ENCODE measurements at regions not wholly inside any gene's neighbourhood (a gene's known extent, or its start where the extent isn't known, plus 50 kb on each side); places are given as distances from the start of the nearest gene placed in this dataset.

DNA sequence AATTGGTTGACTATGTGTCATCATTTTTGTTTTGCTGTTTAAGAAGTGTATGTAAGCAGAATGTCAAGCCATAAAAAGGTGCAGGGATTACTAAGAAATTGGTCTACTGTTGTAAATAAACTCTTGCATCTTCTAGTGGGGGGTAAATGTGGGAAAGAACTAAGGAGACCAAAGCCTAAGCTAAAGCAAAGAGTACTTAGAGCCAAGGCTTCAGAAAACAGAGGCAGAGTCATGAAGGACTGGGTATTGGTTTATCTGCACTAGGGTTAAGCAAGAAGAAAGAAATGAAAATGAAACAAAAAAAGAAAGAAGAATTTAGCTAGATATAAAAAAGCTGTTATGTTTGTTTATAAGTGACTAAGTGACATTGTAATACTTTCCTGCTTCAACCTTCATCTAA, 628.1 kb downstream of the METTL15 start (continued):
- TF ChIP-seq RARB (CRISPR knock-in tag; IDR thresholded peaks at IDR 0.05), result no peak
- TF ChIP-seq ZNF70 (CRISPR knock-in tag; IDR thresholded peaks at IDR 0.05), result no peak
- no peak for TF ChIP-seq ZFP30 (CRISPR knock-in tag; IDR thresholded peaks at IDR 0.05)

DNA sequence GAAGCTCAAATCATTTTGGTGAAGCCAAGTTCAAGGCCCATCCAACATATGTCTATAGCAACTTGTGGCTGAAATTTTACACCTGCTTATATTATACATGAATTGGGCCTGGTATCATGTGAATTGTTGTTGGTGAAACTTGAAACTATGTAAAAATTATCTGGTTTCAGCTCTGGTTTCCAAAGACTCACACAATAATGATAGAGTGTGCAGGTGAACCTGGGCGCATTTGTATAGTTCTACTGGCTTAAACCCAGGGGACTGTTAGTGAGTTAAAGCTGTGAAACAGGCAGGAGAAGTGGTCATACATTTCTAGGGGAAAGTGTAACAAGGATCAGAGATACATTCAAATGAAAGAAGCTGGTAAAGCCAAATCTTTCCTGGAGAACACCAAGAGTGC, 627.3 kb downstream of the METTL15 start:
- no peak for ATAC-seq
- TF ChIP-seq ZNF565 (CRISPR knock-in tag; conservative IDR thresholded peaks at IDR 0.05; ENCODE audit: low read depth), result no peak

DNA sequence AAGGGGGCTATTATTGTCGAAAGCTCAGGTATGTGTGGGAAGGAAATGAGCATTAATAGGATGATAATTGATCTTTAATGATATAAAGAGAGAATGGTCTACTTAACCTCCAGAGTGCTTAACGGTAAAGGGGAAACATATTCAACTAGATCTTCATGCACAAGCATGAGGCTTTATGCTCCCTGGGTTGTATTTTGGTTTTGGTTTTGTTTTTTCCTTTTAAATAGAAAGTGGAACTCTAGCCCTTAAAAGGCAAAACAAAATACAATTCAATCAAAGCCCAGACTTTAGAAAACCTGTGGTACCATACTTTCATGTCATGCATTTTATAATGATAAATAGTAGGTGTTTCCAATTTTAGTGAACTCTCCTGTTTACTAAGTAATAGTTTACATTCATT, 622.7 kb downstream of the METTL15 start:
- ATAC-seq, result 0 out of 3 replicates have a peak, but pooled peaks have one; percentile 17

DNA sequence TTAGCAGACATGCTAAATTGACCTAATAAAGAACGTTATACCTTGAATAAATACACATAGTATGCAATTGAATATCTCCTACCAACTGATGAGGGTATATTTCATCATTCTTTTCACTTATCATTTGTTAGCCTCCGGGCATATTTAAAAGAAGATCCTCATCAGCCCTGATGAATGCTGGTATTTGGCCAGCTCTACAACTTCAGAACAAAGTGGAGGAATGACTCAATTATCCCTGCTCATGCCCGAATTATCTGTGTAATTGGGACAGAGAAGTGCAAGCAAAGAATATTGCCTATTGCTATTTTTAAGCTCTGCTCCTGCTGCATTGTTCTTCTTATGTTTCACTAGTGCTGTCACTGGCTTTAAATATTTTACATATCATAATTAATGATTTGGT, 622.1 kb downstream of the METTL15 start:
- ATAC-seq, result peak; percentile 26; the same call in 1 of the 3 replicates
- TF ChIP-seq BACH2 (CRISPR knock-in tag; IDR thresholded peaks at IDR 0.05; ENCODE audit: borderline replicate concordance), result no peak
- TF ChIP-seq ARNTL (CRISPR knock-in tag; IDR thresholded peaks at IDR 0.05; ENCODE audit: borderline replicate concordance, low read depth), result no peak
- TF ChIP-seq ZFP30 (CRISPR knock-in tag; IDR thresholded peaks at IDR 0.05), result no peak
- TF ChIP-seq RARB (CRISPR knock-in tag; IDR thresholded peaks at IDR 0.05), result no peak
- no peak for TF ChIP-seq ISL1 (CRISPR knock-in tag; IDR thresholded peaks at IDR 0.05)
- TF ChIP-seq ZNF565 (CRISPR knock-in tag; conservative IDR thresholded peaks at IDR 0.05; ENCODE audit: low read depth), result no peak
- TF ChIP-seq, protein P1, sequence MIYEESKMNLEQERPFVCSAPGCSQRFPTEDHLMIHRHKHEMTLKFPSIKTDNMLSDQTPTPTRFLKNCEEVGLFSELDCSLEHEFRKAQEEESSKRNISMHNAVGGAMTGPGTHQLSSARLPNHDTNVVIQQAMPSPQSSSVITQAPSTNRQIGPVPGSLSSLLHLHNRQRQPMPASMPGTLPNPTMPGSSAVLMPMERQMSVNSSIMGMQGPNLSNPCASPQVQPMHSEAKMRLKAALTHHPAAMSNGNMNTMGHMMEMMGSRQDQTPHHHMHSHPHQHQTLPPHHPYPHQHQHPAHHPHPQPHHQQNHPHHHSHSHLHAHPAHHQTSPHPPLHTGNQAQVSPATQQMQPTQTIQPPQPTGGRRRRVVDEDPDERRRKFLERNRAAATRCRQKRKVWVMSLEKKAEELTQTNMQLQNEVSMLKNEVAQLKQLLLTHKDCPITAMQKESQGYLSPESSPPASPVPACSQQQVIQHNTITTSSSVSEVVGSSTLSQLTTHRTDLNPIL (CRISPR knock-in tag; IDR thresholded peaks at IDR 0.05; ENCODE audit: low read depth), result no peak
- no peak for TF ChIP-seq ZFP3 (CRISPR knock-in tag; IDR thresholded peaks at IDR 0.05)
- TF ChIP-seq CSDC2 (CRISPR knock-in tag; IDR thresholded peaks at IDR 0.05), result no peak
- TF ChIP-seq PPARA (CRISPR knock-in tag; IDR thresholded peaks at IDR 0.05; ENCODE audit: borderline replicate concordance), result no peak
- no peak for TF ChIP-seq ZC3H10 (CRISPR knock-in tag; IDR thresholded peaks at IDR 0.05)
- no peak for TF ChIP-seq TOX (CRISPR knock-in tag; IDR thresholded peaks at IDR 0.05; ENCODE audit: borderline replicate concordance)
- TF ChIP-seq, protein P2, sequence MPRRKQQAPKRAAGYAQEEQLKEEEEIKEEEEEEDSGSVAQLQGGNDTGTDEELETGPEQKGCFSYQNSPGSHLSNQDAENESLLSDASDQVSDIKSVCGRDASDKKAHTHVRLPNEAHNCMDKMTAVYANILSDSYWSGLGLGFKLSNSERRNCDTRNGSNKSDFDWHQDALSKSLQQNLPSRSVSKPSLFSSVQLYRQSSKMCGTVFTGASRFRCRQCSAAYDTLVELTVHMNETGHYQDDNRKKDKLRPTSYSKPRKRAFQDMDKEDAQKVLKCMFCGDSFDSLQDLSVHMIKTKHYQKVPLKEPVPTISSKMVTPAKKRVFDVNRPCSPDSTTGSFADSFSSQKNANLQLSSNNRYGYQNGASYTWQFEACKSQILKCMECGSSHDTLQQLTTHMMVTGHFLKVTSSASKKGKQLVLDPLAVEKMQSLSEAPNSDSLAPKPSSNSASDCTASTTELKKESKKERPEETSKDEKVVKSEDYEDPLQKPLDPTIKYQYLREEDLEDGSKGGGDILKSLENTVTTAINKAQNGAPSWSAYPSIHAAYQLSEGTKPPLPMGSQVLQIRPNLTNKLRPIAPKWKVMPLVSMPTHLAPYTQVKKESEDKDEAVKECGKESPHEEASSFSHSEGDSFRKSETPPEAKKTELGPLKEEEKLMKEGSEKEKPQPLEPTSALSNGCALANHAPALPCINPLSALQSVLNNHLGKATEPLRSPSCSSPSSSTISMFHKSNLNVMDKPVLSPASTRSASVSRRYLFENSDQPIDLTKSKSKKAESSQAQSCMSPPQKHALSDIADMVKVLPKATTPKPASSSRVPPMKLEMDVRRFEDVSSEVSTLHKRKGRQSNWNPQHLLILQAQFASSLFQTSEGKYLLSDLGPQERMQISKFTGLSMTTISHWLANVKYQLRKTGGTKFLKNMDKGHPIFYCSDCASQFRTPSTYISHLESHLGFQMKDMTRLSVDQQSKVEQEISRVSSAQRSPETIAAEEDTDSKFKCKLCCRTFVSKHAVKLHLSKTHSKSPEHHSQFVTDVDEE (CRISPR knock-in tag; IDR thresholded peaks at IDR 0.05), result no peak
- TF ChIP-seq ZNF70 (CRISPR knock-in tag; IDR thresholded peaks at IDR 0.05), result no peak
- TF ChIP-seq, protein P3, sequence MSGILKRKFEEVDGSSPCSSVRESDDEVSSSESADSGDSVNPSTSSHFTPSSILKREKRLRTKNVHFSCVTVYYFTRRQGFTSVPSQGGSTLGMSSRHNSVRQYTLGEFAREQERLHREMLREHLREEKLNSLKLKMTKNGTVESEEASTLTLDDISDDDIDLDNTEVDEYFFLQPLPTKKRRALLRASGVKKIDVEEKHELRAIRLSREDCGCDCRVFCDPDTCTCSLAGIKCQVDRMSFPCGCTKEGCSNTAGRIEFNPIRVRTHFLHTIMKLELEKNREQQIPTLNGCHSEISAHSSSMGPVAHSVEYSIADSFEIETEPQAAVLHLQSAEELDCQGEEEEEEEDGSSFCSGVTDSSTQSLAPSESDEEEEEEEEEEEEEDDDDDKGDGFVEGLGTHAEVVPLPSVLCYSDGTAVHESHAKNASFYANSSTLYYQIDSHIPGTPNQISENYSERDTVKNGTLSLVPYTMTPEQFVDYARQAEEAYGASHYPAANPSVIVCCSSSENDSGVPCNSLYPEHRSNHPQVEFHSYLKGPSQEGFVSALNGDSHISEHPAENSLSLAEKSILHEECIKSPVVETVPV (CRISPR knock-in tag; IDR thresholded peaks at IDR 0.05), result no peak
- TF ChIP-seq, protein P4, sequence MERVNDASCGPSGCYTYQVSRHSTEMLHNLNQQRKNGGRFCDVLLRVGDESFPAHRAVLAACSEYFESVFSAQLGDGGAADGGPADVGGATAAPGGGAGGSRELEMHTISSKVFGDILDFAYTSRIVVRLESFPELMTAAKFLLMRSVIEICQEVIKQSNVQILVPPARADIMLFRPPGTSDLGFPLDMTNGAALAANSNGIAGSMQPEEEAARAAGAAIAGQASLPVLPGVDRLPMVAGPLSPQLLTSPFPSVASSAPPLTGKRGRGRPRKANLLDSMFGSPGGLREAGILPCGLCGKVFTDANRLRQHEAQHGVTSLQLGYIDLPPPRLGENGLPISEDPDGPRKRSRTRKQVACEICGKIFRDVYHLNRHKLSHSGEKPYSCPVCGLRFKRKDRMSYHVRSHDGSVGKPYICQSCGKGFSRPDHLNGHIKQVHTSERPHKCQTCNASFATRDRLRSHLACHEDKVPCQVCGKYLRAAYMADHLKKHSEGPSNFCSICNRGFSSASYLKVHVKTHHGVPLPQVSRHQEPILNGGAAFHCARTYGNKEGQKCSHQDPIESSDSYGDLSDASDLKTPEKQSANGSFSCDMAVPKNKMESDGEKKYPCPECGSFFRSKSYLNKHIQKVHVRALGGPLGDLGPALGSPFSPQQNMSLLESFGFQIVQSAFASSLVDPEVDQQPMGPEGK (CRISPR knock-in tag; IDR thresholded peaks at IDR 0.05; ENCODE audit: borderline replicate concordance), result no peak
- TF ChIP-seq, protein P5, sequence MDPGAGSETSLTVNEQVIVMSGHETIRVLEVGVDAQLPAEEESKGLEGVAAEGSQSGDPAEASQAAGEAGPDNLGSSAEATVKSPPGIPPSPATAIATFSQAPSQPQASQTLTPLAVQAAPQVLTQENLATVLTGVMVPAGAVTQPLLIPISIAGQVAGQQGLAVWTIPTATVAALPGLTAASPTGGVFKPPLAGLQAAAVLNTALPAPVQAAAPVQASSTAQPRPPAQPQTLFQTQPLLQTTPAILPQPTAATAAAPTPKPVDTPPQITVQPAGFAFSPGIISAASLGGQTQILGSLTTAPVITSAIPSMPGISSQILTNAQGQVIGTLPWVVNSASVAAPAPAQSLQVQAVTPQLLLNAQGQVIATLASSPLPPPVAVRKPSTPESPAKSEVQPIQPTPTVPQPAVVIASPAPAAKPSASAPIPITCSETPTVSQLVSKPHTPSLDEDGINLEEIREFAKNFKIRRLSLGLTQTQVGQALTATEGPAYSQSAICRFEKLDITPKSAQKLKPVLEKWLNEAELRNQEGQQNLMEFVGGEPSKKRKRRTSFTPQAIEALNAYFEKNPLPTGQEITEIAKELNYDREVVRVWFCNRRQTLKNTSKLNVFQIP (CRISPR knock-in tag; IDR thresholded peaks at IDR 0.05; ENCODE audit: borderline replicate concordance, low read depth), result no peak
- TF ChIP-seq TCF4 (CRISPR knock-in tag; IDR thresholded peaks at IDR 0.05; ENCODE audit: borderline replicate concordance), result no peak
- no peak for TF ChIP-seq ZNF8 (CRISPR knock-in tag; IDR thresholded peaks at IDR 0.05)
- TF ChIP-seq GLIS3 (CRISPR knock-in tag; IDR thresholded peaks at IDR 0.05), result no peak

More for the DNA sequence above, 622.7 kb downstream of the METTL15 start:
- no peak for TF ChIP-seq ZC3H10 (CRISPR knock-in tag; IDR thresholded peaks at IDR 0.05)
- TF ChIP-seq PPARA (CRISPR knock-in tag; IDR thresholded peaks at IDR 0.05; ENCODE audit: borderline replicate concordance), result no peak
- TF ChIP-seq, protein P1 (CRISPR knock-in tag; IDR thresholded peaks at IDR 0.05; ENCODE audit: low read depth), result no peak
- TF ChIP-seq, protein P5 (CRISPR knock-in tag; IDR thresholded peaks at IDR 0.05; ENCODE audit: borderline replicate concordance, low read depth), result no peak
- TF ChIP-seq OSR1 (CRISPR knock-in tag; IDR thresholded peaks at IDR 0.05), result no peak
